Fibroblast of lung (primary cell): ENCODE measurements at regions not wholly inside any gene's neighbourhood (a gene's known extent, or its start where the extent isn't known, plus 50 kb on each side); places are given as distances from the start of the nearest gene placed in this dataset.
A peak's percentile ranks its signal among the peaks of the same experiment; 100 is the strongest.

Source experiments
- DNase-seq, 2 donors: peaks; one replicate each; pipeline versions ENCODE4 v3.0.0 to v3.0.0-alpha.2; 2010; ENCODE audit warnings: low read depth in 2 of 2
- H2AFZ ChIP-seq: 2 replicates; pipeline ENCODE4 v1.5.1; 2012; ENCODE audit warnings: low read length, control low read depth, inconsistent platforms
- H3K27ac ChIP-seq: 2 replicates; pipeline ENCODE4 v1.5.1; 2011; ENCODE audit warnings: low read length, control low read depth; ENCODE audit not compliant: insufficient read depth
- H3K27me3 ChIP-seq: 2 replicates; pipeline ENCODE4 v1.5.1; 2011; ENCODE audit warnings: mild to moderate bottlenecking, low read length; ENCODE audit not compliant: control insufficient read depth, insufficient read depth
- H3K36me3 ChIP-seq: 2 replicates; pipeline ENCODE4 v1.5.1; 2011; ENCODE audit warnings: low read length; ENCODE audit not compliant: control insufficient read depth, insufficient read depth
- H3K4me1 ChIP-seq: 2 replicates; pipeline ENCODE4 v1.5.1; 2011; ENCODE audit warnings: low read length; ENCODE audit not compliant: control insufficient read depth, insufficient read depth; ENCODE audit errors: extremely low read depth
- H3K4me2 ChIP-seq: 2 replicates; pipeline ENCODE4 v1.5.1; 2011; ENCODE audit warnings: low read length, control low read depth; ENCODE audit not compliant: insufficient read depth; ENCODE audit errors: extremely low read depth
- H3K4me3 ChIP-seq, 4 experiments: fragments of 200-600 bp in 1 of 4; sonication (generic) in 1 of 4; replicated peaks in 1 of 4; 2 replicates each; pipeline ENCODE4 v1.5.1; 2011 to 2016; ENCODE audit warnings: low read length in 4 of 4, low read depth in 3 of 4, mild to moderate bottlenecking in 3 of 4, control low read depth in 2 of 4, inconsistent platforms in 1 of 4, mixed read lengths in 1 of 4; ENCODE audit not compliant: insufficient read depth in 1 of 4; ENCODE audit errors: control extremely low read depth in 1 of 4
- H3K79me2 ChIP-seq: 2 replicates; pipeline ENCODE4 v1.5.1; 2012; ENCODE audit warnings: mild to moderate bottlenecking, low read length, inconsistent platforms; ENCODE audit not compliant: control insufficient read depth, insufficient read depth
- H3K9ac ChIP-seq: 2 replicates; pipeline ENCODE4 v1.5.1; 2011; ENCODE audit warnings: mild to moderate bottlenecking, low read length, control low read depth; ENCODE audit not compliant: insufficient read depth
- H3K9me3 ChIP-seq: 2 replicates; pipeline ENCODE4 v1.5.1; 2012; ENCODE audit warnings: low read depth, low read length; ENCODE audit not compliant: control insufficient read depth, insufficient read depth
- H4K20me1 ChIP-seq: 2 replicates; pipeline ENCODE4 v1.5.1; 2011; ENCODE audit warnings: low read length; ENCODE audit not compliant: control insufficient read depth, insufficient read depth; ENCODE audit errors: extremely low read depth
- CTCF ChIP-seq, 2 donors: IDR thresholded peaks in 1 of 2; conservative IDR thresholded peaks in 1 of 2; 1 replicate in 1 of 2; 2 replicates in 1 of 2; pipeline ENCODE4 v1.5.1; 2011 to 2012; ENCODE audit warnings: low read length in 2 of 2, control low read depth in 1 of 2, inconsistent platforms in 1 of 2, low read depth in 1 of 2, mild to moderate bottlenecking in 1 of 2
- EZH2 ChIP-seq: IDR thresholded peaks from 2 replicates; pipeline ENCODE4 v1.5.1; 2012; ENCODE audit warnings: low read length, control low read depth, mild to moderate bottlenecking; ENCODE audit errors: missing control alignments

- no peak overlapping the region for H2AFZ ChIP-seq
- no peak overlapping the region for H3K4me2 ChIP-seq
- no peaks in the 10 kb centered on the region for H3K4me1 ChIP-seq
- no peaks in the 10 kb centered on the region for H3K79me2 ChIP-seq
- H4K20me1 ChIP-seq = no peaks in the 10 kb centered on the region
- TF ChIP-seq EZH2 (no peak), CTCF (conservative IDR thresholded peaks at IDR 0.05 in 1 of 2, IDR thresholded peaks at IDR 0.05 in 1 of 2; ENCODE audit: low read depth in 1 of 2, low read length in 2 of 2) (no peak)
- H3K27me3 ChIP-seq = no peaks in the 10 kb centered on the region
- H3K27ac ChIP-seq = no peak overlapping the region
- no peaks in the 10 kb centered on the region for H3K9me3 ChIP-seq
- no peaks in the 10 kb centered on the region for H3K36me3 ChIP-seq
- no peak overlapping the region for H3K9ac ChIP-seq
- no peak for DNase-seq
- no peak overlapping the region for H3K4me3 ChIP-seq
These were observed 66.7 kb upstream of the VCX2 start for GRCh38 chrX:8237718-8238117.

- no peaks in the 10 kb centered on the region for H3K9me3 ChIP-seq
- no peaks in the 10 kb centered on the region for H3K79me2 ChIP-seq
- no peak overlapping the region for H3K27ac ChIP-seq
- no peak overlapping the region for H2AFZ ChIP-seq
- no peaks in the 10 kb centered on the region for H4K20me1 ChIP-seq
- H3K9ac ChIP-seq = no peak overlapping the region
- no peak overlapping the region for H3K4me3 ChIP-seq
- no peak for TF ChIP-seq EZH2
- TF ChIP-seq CTCF (conservative IDR thresholded peaks at IDR 0.05 in 1 of 2, IDR thresholded peaks at IDR 0.05 in 1 of 2; ENCODE audit: low read depth in 1 of 2, low read length in 2 of 2) = no peak
- no peaks in the 10 kb centered on the region for H3K36me3 ChIP-seq
- H3K4me2 ChIP-seq = no peak overlapping the region
- no peaks in the 10 kb centered on the region for H3K27me3 ChIP-seq
- no peaks in the 10 kb centered on the region for H3K4me1 ChIP-seq
- DNase-seq = peak in 1 of 2 donors; percentile 60
These were observed 71.5 kb upstream of the VCX2 start for GRCh38 chrX:8242431-8243020.

GRCh38 chrX:8244301-8244700 lies 73.2 kb upstream of the VCX2 start:
- Histone ChIP-seq H3K27ac (no peak overlapping the region), H2AFZ (no peak overlapping the region), H3K79me2 (no peaks in the 10 kb centered on the region), H3K27me3 (no peaks in the 10 kb centered on the region), H3K4me1 (no peaks in the 10 kb centered on the region), H3K36me3 (no peaks in the 10 kb centered on the region), H3K4me3 (no peak overlapping the region), H4K20me1 (no peaks in the 10 kb centered on the region), H3K9ac (no peak overlapping the region), H3K9me3 (no peaks in the 10 kb centered on the region), H3K4me2 (no peak overlapping the region)
- DNase-seq = peak in 1 of 2 donors; percentile 41
- no peak for TF ChIP-seq EZH2
- no peak for TF ChIP-seq CTCF (conservative IDR thresholded peaks at IDR 0.05 in 1 of 2, IDR thresholded peaks at IDR 0.05 in 1 of 2; ENCODE audit: low read depth in 1 of 2, low read length in 2 of 2)
